ENCODE measurements at regions not wholly inside any gene's neighbourhood (a gene's known extent, or its start where the extent isn't known, plus 50 kb on each side); places are given as distances from the start of the nearest gene placed in this dataset.

- no peak for TF ChIP-seq EGR1 (IDR thresholded peaks at IDR 0.05; ENCODE audit: low read depth in 2 of 2)
- TF ChIP-seq CTCF (IDR thresholded peaks at IDR 0.05; ENCODE audit: low read depth, low read length, missing input control): no peak
- TF ChIP-seq REST (IDR thresholded peaks at IDR 0.05): no peak
- TF ChIP-seq YY1 (IDR thresholded peaks at IDR 0.05): no peak
- no peak for TF ChIP-seq MAX (IDR thresholded peaks at IDR 0.05)
- TF ChIP-seq TAF1 (conservative IDR thresholded peaks at IDR 0.05): no peak
- TF ChIP-seq JUND (IDR thresholded peaks at IDR 0.05): no peak
- TF ChIP-seq SP1 (IDR thresholded peaks at IDR 0.05): no peak
- TF ChIP-seq RAD21 (IDR thresholded peaks at IDR 0.05): no peak
These were observed 467.8 kb downstream of the ZEB2 start for GRCh38 chr2:144052083-144052482.
